Pancreas (tissue), 10 donors: ENCODE measurements at regions not wholly inside any gene's neighbourhood (a gene's known extent, or its start where the extent isn't known, plus 50 kb on each side); places are given as distances from the start of the nearest gene placed in this dataset.
A peak's percentile ranks its signal among the peaks of the same experiment; 100 is the strongest.

ENCODE experiments used
- ATAC-seq, 4 donors: fragments of 200-7000 bp; cut with Tn5 transposase; one replicate each; pipeline versions ENCODE4 v1.8.0 to v1.9.1; 2020; ENCODE audit warnings: mild to moderate bottlenecking in 4 of 4, moderate library complexity in 4 of 4
- DNase-seq, 6 donors: peaks; one replicate each; pipeline ENCODE4 v3.0.0-alpha.2; 2020
- FAIRE-seq: peaks from 2 replicates; lab custom pipeline; 2012; peaks lifted over from hg19 to GRCh38; lab: Jason Lieb, UNC
- H3K27ac ChIP-seq, 4 donors: fragments of 200-600 bp; sonication (generic); 1 replicate in 3 of 4; 2 replicates in 1 of 4; pipeline versions ENCODE4 v1.5.0 to v1.8.0; 2020
- H3K27me3 ChIP-seq, 4 donors: fragments of 200-600 bp; one replicate each; pipeline ENCODE4 v1.8.0; 2021
- H3K36me3 ChIP-seq, 3 donors: fragments of 200-600 bp; sonication (generic) in 1 of 3; one replicate each; pipeline versions ENCODE4 v1.5.0 to v1.8.0; 2020 to 2021
- H3K4me1 ChIP-seq, 3 donors: fragments of 200-600 bp; one replicate each; pipeline ENCODE4 v1.8.0; 2021
- H3K4me3 ChIP-seq, 4 donors: fragments of 200-600 bp; sonication (generic) in 2 of 4; one replicate each; pipeline versions ENCODE4 v1.5.0 to v1.8.0; 2020 to 2021
- H3K9me3 ChIP-seq, 4 donors: fragments of 200-600 bp; one replicate each; pipeline ENCODE4 v1.8.0; 2021
- CTCF ChIP-seq, 4 donors: fragments of 200-600 bp; sonication (generic) in 3 of 4; IDR thresholded peaks; one replicate each; pipeline versions ENCODE4 v1.5.0 to v1.8.0; 2021; ENCODE audit warnings: antibody characterized with exemption in 4 of 4
- WGBS, 2 donors: extraction: QIAGEN DNeasy Blood & Tissue Kit; methylation state at CpG; one replicate each; pipeline ENCODE4 v1.1.7; 2013; 5-methylcytosine and 5-hydroxymethylcytosine counted together
- intact Hi-C, 3 donors: fragments of 100-400 bp; cut with DNase I; formaldehyde crosslinking; loops; one replicate each; pipeline versions ENCODE4 v1.11.1 to v1.14.2; 2022
- donor health status: healthy with polysubstance abuse.
- donor health status: DM: no; HTN: no; CAD: no; lungs with moderate emphysema.
- donor health status: DM: no; HTN: no; CAD: no.
- donor health status: control.
- donor health status: control.
- donor health status: Bipolar disorder and iron deficiency.
- donor health status: DM: yes; HTN: yes; CAD: no.
- donor health status: DM: no; HTN: no; CAD: no.
- donor health status: DM: no; HTN: no; CAD: no.
- donor health status: DM: yes; HTN: yes; CAD: no.

- no peak overlapping the region for H3K4me3 ChIP-seq
- no peak for TF ChIP-seq CTCF (IDR thresholded peaks at IDR 0.05)
- DNase-seq (no peak), ATAC-seq (no peak), FAIRE-seq (no peak)
- H3K27me3 ChIP-seq, result no peaks in the 10 kb centered on the region
- no peaks in the 10 kb centered on the region for H3K9me3 ChIP-seq
- H3K27ac ChIP-seq, result no peak overlapping the region
- no peaks in the 10 kb centered on the region for H3K36me3 ChIP-seq
- intact Hi-C loops, result no loop called here
- WGBS, 2 donors, result 89 to 92% methylated on average over 6 of the region's 6 CpGs
- H3K4me1 ChIP-seq, result peaks cover 0 to 2% (median 0%) of the 10 kb centered on the region in 3 donors
These were observed 74.5 kb upstream of the ADGRF1 start for GRCh38 chr6:47116606-47117005.

- Histone ChIP-seq H3K27ac (no peak overlapping the region), H3K27me3 (no peaks in the 10 kb centered on the region), H3K4me1 (peaks cover 0 to 5% (median 0%) of the 10 kb centered on the region in 3 donors), H3K9me3 (no peaks in the 10 kb centered on the region), H3K36me3 (no peaks in the 10 kb centered on the region), H3K4me3 (no peak overlapping the region)
- WGBS, 2 donors, result 78 to 81% methylated on average over 2 of the region's 2 CpGs
- ATAC-seq (no peak), FAIRE-seq (no peak), DNase-seq (no peak)
- no peak for TF ChIP-seq CTCF (IDR thresholded peaks at IDR 0.05)
- intact Hi-C loops, result no loop called here
These were observed 74.0 kb upstream of the ADGRF1 start for GRCh38 chr6:47116086-47116485.

GRCh38 chr6:47114460-47114859 lies 72.3 kb upstream of the ADGRF1 start:
- DNase-seq, result no peak
- H3K27ac ChIP-seq, result no peak overlapping the region
- H3K9me3 ChIP-seq, result no peaks in the 10 kb centered on the region
- peaks cover 0 to 5% (median 0%) of the 10 kb centered on the region in 3 donors for H3K4me1 ChIP-seq
- WGBS, 2 donors, result 84 to 96% methylated on average over 4 of the region's 4 CpGs
- no peaks in the 10 kb centered on the region for H3K36me3 ChIP-seq
- no peak for FAIRE-seq
- no peaks in the 10 kb centered on the region for H3K27me3 ChIP-seq
- intact Hi-C loops, result no loop called here
- no peak for TF ChIP-seq CTCF (IDR thresholded peaks at IDR 0.05)
- no peak for ATAC-seq
- no peak overlapping the region for H3K4me3 ChIP-seq

GRCh38 chr6:47112317-47112716 lies 70.2 kb upstream of the ADGRF1 start:
- intact Hi-C loops, result no loop called here
- Histone ChIP-seq H3K4me1 (peaks cover 0 to 5% (median 0%) of the 10 kb centered on the region in 3 donors), H3K4me3 (no peak overlapping the region), H3K27ac (peak overlapping the region in 2 of 4 donors; percentile 6 to 12), H3K27me3 (no peaks in the 10 kb centered on the region), H3K9me3 (no peaks in the 10 kb centered on the region), H3K36me3 (no peaks in the 10 kb centered on the region)
- no peak for ATAC-seq
- 87 to 91% methylated on average over 1 of the region's 1 CpG for WGBS, 2 donors
- DNase-seq, result no peak
- no peak for FAIRE-seq
- no peak for TF ChIP-seq CTCF (IDR thresholded peaks at IDR 0.05)

- peak in 1 of 6 donors; percentile 22 for DNase-seq
These were observed 69.6 kb upstream of the ADGRF1 start for GRCh38 chr6:47111685-47112084.

More at GRCh38 chr6:47111685-47112084, 69.6 kb upstream of the ADGRF1 start:
- ATAC-seq (peak in 3 of 4 donors; percentile 37 to 74 (median 47)), FAIRE-seq (no peak)
- intact Hi-C loops, result no loop called here
- WGBS, 2 donors, result 26 to 48% methylated on average over 1 of the region's 1 CpG
- peak overlapping the region in 1 of 4 donors; percentile 6 for H3K27ac ChIP-seq
- no peaks in the 10 kb centered on the region for H3K36me3 ChIP-seq
- TF ChIP-seq CTCF (IDR thresholded peaks at IDR 0.05), result no peak
- H3K4me1 ChIP-seq, result peaks cover 0 to 5% (median 0%) of the 10 kb centered on the region in 3 donors
- no peak overlapping the region for H3K4me3 ChIP-seq
- H3K27me3 ChIP-seq, result no peaks in the 10 kb centered on the region
- H3K9me3 ChIP-seq, result no peaks in the 10 kb centered on the region
